Inflammatory macrophage treated with lipopolysaccharide for 1 hour (primary cell): ENCODE measurements at regions not wholly inside any gene's neighbourhood (a gene's known extent, or its start where the extent isn't known, plus 50 kb on each side); places are given as distances from the start of the nearest gene placed in this dataset.

ENCODE experiments used
- DNase-seq, 2 donors: peaks; one replicate each; pipeline ENCODE4 v3.0.0-alpha.2; 2020 to 2022

DNA sequence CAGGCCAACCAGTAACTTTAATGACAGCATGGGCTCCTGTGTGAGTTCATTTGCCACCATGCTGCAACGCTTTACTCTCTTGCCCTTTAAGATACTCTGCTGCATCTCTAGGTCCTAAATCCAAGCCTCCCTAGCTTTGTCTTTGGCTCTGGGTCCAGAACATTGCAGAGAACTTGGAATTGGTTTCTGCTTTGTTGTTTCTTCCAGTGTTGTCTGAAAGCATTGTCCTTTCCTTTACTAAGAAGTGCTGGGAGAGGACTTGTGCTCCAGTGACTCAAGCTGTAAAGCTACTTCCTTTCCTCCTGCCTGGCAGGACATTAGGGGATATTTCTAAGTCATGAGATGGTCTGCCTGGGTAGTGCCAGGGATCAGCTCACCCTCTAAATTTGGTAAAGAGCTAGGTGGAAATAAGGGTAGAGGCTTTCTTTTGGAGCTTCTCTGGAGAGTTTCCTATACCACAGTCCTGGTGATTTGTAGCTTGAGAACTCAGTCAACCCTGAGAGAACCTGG lies 202.5 kb upstream of the CADM1 start:
- DNase-seq: peak; percentile 69 to 94

DNA sequence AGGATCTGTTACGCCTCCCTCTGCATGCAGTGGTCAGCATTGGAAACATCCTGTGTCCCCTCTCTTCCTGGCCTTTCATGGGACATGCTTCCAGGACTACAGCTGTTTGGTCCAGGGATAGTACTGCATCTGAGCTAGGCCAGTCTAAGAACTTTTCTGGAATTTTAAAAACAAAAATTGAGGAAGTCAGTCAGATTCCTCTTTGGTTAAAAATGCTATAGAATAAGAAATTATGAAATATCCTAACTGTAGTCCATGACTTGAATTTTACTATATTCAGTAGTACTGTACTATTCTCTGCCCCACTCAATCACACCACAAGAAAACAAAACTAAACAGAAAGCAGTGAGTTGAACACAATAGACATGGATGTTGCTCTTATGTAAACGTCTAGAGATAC lies 201.0 kb upstream of the CADM1 start:
- peak; percentile 18 to 38 for DNase-seq

- DNase-seq: no peak
Measured at GRCh38 chr11:115700981-115701875, 197.0 kb upstream of the CADM1 start.

GRCh38 chr11:115700496-115700895 lies 196.3 kb upstream of the CADM1 start:
- DNase-seq: no peak

GRCh38 chr11:115699733-115700132 lies 195.5 kb upstream of the CADM1 start:
- DNase-seq: no peak

- DNase-seq: no peak
Measured at GRCh38 chr11:115699326-115699725, 195.1 kb upstream of the CADM1 start.

- no peak for DNase-seq
Measured at GRCh38 chr11:115698243-115698642, 194.0 kb upstream of the CADM1 start.

DNA sequence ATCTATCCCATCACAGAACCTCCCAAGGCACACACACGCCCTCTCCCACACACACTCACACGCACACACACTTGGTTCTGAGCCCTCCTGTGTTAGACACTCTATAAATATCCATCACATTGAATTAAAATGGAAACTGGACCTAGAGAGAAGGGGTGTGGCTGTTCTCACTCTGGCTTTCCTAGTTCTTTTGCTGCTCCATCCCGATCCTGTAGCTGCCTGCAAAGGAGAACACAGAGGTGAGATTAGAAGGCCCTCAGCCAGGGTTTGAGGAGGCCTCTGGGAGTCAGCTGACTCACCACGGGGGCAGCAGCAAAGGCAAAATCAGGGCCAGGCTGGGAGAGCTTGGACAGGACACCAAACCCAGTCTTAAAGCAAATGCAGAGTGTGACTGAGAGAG lies 192.3 kb upstream of the CADM1 start:
- DNase-seq: no peak

DNA sequence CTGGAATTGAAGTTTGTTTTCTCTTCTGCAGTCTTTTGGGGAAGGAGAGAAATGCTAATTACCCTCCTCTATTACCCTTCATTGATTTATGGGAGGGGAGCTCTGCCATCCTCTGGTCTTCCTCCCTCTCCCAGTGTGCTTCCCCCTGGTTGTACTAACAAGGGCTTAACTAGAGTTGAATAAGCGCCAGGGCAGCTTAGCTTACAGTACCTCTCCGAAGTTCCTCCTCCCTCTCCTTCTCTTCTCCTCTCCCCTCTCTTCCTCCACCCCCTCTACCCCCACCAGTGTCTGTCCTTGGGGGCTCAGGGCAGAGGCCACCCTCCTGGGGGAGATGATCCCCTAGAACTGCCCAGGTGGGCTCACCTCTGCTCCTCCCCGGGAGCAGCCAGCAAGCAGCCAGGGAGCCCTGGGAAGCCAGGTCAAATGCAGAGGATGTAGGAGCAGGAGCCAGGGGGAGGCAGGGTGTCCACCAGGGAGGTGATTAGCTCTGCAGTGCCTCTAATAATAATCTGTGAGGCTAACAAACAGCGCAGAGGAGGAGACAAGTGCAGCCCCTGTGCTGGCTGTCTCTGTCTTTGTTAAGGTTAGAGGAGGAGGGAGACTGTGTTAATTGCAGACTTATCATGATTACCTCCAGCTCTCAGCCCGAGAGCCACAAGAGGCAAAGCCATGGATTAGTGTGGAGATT lies 191.6 kb upstream of the CADM1 start:
- no peak for DNase-seq

DNA sequence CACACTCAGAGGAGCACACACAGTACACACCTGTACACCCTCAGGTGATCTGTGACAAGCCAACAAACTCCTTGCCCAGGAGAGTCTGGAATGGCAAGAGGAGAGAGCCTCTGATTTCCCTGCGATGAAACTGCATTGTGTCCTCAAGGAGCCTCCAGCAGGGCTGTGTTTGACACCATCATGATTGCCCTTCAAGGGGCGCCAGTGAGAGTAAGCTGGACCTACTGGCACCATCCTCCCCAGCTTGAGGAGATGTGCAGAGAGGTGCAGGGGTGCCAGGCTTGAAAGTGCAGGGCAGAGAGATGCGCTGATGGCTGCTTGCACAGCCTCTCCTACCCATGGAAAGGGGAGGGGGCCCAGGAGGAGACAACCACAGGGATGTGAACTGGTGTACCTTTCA lies 188.8 kb upstream of the CADM1 start:
- no peak for DNase-seq

- DNase-seq: no peak
Measured at GRCh38 chr11:115691030-115691429, 186.8 kb upstream of the CADM1 start.

DNA sequence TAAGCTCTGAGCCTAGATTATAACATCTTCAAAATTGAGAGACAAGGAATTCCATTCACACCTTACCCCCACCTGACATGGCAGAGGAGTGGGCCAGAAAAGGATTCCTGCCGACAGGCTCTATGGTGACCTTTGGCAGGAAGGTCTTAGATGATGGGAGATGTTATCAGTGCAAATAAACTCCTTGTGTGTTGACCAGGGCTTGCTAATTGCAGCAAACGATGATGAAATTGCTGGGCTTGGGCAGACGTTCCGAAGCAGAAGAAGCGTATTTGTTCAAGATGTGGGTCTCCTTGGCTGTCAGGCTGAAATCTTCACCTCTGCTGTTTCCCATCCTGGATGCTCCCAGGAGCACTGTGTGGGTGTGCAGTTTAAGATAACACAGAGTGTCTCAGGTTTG lies 183.7 kb upstream of the CADM1 start:
- DNase-seq: no peak

- no peak for DNase-seq
Measured at GRCh38 chr11:115684699-115685098, 180.5 kb upstream of the CADM1 start.

GRCh38 chr11:115684135-115684534 lies 179.9 kb upstream of the CADM1 start:
- DNase-seq: no peak

DNA sequence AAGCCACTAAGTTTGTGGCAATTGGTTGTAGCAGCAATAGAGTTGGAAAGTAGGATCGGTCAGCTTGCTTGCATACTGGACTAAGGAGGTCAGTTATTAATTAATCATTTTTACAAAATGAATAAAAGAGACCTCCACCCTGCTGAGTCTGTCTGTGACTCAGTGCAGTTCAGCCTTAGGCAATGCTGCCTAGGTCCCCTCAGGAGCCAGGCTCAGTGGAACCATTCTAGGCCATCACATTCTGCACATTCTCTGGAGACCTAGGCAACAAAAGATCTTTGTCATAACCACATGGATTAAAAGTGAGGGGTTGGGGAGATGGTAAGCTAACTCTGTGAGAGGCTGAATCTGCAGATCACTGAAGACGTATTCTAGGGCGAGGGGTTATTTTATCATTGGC lies 178.7 kb upstream of the CADM1 start:
- no peak for DNase-seq

DNA sequence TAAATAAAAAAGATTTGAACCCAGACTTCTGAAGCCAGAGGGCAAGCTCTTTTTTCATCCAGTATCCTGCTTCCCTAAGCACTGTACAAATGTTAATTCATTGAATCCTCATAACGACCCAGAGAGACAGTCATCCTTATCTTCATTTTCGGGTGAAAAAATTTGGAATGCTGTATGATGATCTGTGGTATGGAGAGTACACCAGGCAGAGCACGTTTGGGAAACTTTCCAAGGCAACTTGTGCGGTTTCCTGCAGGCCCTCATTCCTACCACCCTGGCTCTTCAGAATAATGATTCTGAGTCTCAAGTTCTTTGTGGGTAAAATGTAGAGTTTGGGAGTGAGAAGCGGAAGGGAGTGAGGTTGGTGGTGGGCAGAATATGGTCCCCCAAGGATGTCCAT lies 177.9 kb upstream of the CADM1 start:
- DNase-seq: no peak

DNA sequence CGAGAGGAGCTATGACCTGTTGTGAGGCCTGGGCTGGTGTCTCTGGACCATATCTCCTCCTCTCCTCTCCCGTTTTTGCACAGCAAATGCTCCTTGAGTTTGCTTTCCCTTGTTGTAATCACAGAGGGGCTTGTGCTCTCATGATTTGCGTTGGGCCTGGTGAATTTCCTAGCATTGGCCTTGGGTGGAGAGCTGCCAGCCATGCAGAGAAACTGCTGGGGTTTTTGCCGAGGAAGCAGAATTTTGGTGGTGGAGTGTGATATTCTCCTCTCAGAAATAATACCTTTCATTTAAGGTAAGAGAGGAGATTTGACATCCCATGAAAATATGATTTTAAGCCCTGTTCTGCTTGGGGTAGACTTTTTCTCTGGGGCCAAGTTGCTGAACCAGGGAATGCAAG lies 175.7 kb upstream of the CADM1 start:
- no peak for DNase-seq

DNA sequence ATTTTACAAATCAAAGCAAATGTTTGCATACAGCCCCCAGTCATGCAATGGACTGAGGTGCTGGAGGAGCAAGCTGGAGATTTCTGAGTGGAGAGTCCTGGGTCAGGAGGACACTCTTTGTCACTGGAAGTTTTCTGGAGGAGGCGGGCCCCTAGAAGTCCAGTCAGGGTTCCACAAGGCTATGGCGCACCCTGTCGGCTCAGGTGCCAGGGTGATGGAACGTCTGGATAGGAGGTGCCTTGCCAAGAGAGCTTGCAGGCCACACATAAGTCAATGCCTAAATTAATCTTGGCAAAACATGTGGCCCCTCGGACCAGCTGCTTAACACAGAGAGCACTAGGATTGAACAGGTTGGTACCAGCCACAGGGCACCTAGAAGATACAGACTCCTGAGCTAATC lies 174.7 kb upstream of the CADM1 start:
- DNase-seq: no peak

DNA sequence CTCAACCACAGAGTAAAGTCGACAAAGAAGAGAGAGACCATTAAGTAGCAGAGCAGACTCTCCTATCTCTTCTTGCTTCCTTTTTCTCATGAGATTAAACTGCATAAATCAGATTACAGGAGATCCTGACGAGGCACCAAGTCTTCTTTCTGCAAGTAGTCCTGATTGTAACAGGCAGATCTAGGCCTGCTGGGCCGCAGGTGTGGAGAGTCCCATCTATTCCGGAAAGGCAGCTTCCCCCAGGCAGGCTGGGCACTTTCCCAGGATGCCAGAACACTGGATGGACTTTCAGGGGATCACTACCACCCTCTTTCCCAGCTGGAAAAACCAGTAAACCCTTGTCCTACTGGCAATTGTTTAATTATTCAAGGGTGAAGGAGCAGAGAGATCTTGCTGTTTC lies 173.0 kb upstream of the CADM1 start:
- DNase-seq: no peak

GRCh38 chr11:115676768-115677167 lies 172.6 kb upstream of the CADM1 start:
- no peak for DNase-seq

DNA sequence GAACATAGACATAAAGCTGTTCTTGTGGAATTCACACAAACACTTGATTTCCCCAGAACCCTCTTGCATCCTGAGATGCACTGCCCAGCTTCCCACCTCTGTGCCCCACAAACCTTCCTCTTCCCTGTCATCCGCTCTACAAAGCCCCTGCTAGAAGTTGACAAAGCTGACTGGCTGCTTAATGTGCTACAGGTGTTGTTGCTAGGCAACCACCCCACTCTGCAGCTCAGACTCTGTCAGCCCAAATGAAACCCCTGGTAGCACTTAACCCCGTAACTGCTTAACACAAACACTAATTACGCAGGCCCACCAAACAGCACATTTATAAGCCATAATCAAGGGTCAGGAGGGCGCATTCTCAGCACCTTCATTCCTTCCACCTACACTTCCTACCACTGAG lies 172.0 kb upstream of the CADM1 start:
- no peak for DNase-seq

DNA sequence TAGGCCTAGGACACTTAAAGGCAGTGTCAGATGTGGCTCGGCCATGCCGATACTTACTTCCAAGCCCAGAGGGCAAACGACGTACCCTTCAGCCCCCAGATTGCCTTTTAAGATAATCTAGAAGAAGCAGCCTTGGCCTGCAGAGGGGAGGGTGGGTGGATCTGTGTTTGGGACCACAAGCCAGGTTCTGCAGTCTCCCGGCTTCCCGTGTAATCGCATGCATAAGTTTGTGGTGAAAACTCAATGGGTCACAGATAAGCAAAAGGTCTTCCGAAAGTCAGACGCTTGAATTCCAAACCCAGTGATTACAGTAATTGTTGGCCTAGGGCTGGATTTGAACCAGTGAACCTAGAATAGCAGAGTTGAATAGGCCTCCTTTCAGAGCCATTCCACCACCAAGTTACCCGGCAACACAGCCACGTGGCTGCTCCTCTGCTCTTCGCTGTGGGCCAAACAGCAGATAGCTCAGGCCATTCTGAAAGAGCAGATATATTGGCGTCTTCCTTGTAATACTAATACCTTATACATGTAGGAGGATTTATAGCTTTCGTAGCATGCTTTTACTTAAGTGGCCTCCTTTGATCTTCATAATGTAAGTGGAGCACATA lies 170.8 kb upstream of the CADM1 start:
- no peak for DNase-seq

GRCh38 chr11:115674176-115674936 lies 170.1 kb upstream of the CADM1 start:
- DNase-seq: no peak
